GM12892 (cell line): ENCODE measurements at regions not wholly inside any gene's neighbourhood (a gene's known extent, or its start where the extent isn't known, plus 50 kb on each side); places are given as distances from the start of the nearest gene placed in this dataset.

Source experiments
- POLR2A ChIP-seq: IDR thresholded peaks from 2 replicates; pipeline ENCODE4 v1.6.1; 2011; ENCODE audit warnings: low read depth, low read length, control low read depth
- POLR2AphosphoS5 ChIP-seq: IDR thresholded peaks from 2 replicates; pipeline ENCODE4 v1.6.1; 2011; ENCODE audit warnings: low read depth, low read length, control low read depth

DNA sequence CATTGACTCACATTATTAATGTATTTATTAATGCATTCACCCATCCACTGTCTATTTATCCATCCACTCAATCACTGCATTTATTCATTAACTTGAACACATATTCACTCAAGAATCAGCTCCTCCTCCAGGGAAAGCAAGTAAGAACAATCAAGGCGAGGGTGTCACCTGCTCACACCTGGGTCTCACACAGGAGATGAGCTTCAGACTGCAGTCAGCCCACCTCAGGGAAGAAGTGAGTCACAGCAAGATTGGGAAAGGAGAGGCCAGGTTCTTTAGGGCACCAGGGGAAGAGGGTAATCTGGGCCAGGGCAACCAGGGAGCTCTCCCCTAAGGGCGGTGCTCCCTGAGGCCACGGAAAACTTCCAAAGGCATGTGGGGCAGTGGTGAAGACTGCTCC lies 367.3 kb downstream of the BCL11B start:
- TF ChIP-seq POLR2A (no peak), POLR2AphosphoS5 (no peak)
